WTC11 (cell line): ENCODE measurements at regions not wholly inside any gene's neighbourhood (a gene's known extent, or its start where the extent isn't known, plus 50 kb on each side); places are given as distances from the start of the nearest gene placed in this dataset.

Experiments
- ATF2 ChIP-seq: sonication (generic); formaldehyde crosslinking; IDR thresholded peaks from 2 replicates; pipeline ENCODE4 v1.8.1; 2022; ENCODE audit warnings: low read depth, missing genetic modification reagents, borderline replicate concordance
- CBFB ChIP-seq: sonication (generic); formaldehyde crosslinking; IDR thresholded peaks from 2 replicates; pipeline ENCODE4 v1.8.1; 2022; ENCODE audit warnings: mild to moderate bottlenecking, low read depth, missing genetic modification reagents
- PREB ChIP-seq: sonication (generic); formaldehyde crosslinking; IDR thresholded peaks from 2 replicates; pipeline ENCODE4 v1.8.1; 2022; ENCODE audit warnings: mild to moderate bottlenecking, missing genetic modification reagents, moderate library complexity, borderline replicate concordance
- ZNF138 ChIP-seq: sonication (generic); formaldehyde crosslinking; conservative IDR thresholded peaks from 2 replicates; pipeline ENCODE4 v1.8.1; 2022; ENCODE audit warnings: mild to moderate bottlenecking, moderate library complexity, missing genetic modification reagents
- ZNF396 ChIP-seq: fragments of 250-450 bp; sonication (Bioruptor Pico); IDR thresholded peaks from 2 replicates; pipeline ENCODE4 v1.8.0; 2021; ENCODE audit warnings: mild to moderate bottlenecking, moderate library complexity, borderline replicate concordance
- TF ChIP-seq, protein P1 (sequence below): fragments of 200-600 bp; IDR thresholded peaks from 2 replicates; pipeline ENCODE4 v1.8.0; 2022; ENCODE audit warnings: antibody characterized with exemption
- TF ChIP-seq, protein P2 (sequence below): sonication (generic); formaldehyde crosslinking; IDR thresholded peaks from 2 replicates; pipeline ENCODE4 v1.8.0; 2022; ENCODE audit warnings: mild to moderate bottlenecking, missing genetic modification reagents
- TF ChIP-seq, protein P3 (sequence below): sonication (generic); formaldehyde crosslinking; IDR thresholded peaks from 2 replicates; pipeline ENCODE4 v1.8.1; 2023; ENCODE audit warnings: mild to moderate bottlenecking, moderate library complexity, missing genetic modification reagents

GRCh38 chr12:107558816-107559382 lies 126.7 kb upstream of the PWP1 start:
- TF ChIP-seq, protein P1, sequence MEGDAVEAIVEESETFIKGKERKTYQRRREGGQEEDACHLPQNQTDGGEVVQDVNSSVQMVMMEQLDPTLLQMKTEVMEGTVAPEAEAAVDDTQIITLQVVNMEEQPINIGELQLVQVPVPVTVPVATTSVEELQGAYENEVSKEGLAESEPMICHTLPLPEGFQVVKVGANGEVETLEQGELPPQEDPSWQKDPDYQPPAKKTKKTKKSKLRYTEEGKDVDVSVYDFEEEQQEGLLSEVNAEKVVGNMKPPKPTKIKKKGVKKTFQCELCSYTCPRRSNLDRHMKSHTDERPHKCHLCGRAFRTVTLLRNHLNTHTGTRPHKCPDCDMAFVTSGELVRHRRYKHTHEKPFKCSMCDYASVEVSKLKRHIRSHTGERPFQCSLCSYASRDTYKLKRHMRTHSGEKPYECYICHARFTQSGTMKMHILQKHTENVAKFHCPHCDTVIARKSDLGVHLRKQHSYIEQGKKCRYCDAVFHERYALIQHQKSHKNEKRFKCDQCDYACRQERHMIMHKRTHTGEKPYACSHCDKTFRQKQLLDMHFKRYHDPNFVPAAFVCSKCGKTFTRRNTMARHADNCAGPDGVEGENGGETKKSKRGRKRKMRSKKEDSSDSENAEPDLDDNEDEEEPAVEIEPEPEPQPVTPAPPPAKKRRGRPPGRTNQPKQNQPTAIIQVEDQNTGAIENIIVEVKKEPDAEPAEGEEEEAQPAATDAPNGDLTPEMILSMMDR: no peak
- no peak for TF ChIP-seq CBFB (CRISPR knock-in tag)
- TF ChIP-seq, protein P2, sequence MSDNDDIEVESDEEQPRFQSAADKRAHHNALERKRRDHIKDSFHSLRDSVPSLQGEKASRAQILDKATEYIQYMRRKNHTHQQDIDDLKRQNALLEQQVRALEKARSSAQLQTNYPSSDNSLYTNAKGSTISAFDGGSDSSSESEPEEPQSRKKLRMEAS (CRISPR knock-in tag): no peak
- TF ChIP-seq, protein P3, sequence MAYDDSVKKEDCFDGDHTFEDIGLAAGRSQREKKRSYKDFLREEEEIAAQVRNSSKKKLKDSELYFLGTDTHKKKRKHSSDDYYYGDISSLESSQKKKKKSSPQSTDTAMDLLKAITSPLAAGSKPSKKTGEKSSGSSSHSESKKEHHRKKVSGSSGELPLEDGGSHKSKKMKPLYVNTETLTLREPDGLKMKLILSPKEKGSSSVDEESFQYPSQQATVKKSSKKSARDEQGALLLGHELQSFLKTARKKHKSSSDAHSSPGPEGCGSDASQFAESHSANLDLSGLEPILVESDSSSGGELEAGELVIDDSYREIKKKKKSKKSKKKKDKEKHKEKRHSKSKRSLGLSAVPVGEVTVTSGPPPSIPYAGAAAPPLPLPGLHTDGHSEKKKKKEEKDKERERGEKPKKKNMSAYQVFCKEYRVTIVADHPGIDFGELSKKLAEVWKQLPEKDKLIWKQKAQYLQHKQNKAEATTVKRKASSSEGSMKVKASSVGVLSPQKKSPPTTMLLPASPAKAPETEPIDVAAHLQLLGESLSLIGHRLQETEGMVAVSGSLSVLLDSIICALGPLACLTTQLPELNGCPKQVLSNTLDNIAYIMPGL (CRISPR knock-in tag): no peak
- no peak for TF ChIP-seq ZNF138 (CRISPR knock-in tag)
- no peak for TF ChIP-seq PREB (CRISPR knock-in tag)
- no peak for TF ChIP-seq ATF2 (CRISPR knock-in tag)
- TF ChIP-seq ZNF396 (CRISPR knock-in tag): no peak
